Lung microvascular endothelial cell (primary cell): ENCODE measurements at regions not wholly inside any gene's neighbourhood (a gene's known extent, or its start where the extent isn't known, plus 50 kb on each side); places are given as distances from the start of the nearest gene placed in this dataset.
A peak's percentile ranks its signal among the peaks of the same experiment; 100 is the strongest.
"Not testable (repeated sequence)": the region's sequence is repeated elsewhere in the genome, so short reads cannot be mapped to it uniquely, and the experiment has no call there.

Source experiments
- DNase-seq, 2 donors: peaks; one replicate each; pipeline versions ENCODE4 v3.0.0 to v3.0.0-alpha.2; 2010; ENCODE audit warnings: low read depth in 2 of 2

GRCh38 chr20:1757606-1758512 lies 100.3 kb upstream of the SIRPG start:
- DNase-seq = no peak

DNA sequence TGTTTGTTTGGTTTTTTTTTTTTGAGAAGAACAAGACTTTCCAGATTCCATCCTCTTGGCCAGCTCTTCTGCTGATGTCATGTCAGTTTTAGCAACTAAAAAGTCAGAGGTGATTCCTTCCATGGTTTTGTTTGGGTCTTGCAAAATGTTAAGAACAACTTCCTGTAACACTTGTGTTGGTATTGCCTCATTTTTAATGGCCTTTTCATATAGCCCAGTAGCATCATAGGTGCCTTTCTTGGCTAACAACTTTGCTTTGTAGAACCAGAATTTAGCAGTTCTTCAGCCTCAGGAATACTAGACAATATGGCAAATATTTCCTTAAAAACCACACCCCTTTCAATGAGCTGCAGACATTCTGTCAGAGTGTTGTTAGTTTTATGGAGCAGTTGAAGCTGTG lies 99.5 kb upstream of the SIRPG start:
- no peak for DNase-seq

- no peak for DNase-seq
These were observed 97.2 kb upstream of the SIRPG start for GRCh38 chr20:1754749-1755148.

GRCh38 chr20:1754306-1754705 lies 96.7 kb upstream of the SIRPG start:
- no peak for DNase-seq

DNA sequence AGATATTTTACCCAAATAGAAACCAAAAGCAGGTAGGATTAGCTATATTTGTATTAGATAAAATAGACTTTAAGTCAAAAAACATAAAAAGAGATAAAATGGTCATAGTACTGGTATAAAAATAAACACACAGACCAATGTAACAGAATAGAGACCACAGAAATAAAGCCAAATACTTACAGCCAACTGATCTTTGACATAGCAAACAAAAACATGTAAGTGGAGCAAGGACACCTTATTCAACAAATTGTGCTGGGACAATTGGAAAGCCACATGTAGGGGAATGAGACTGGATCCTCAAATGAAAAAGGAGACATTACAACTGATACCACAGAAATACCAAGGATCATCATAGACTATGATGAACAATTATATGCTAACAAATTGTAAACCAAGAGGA lies 94.5 kb upstream of the SIRPG start:
- DNase-seq = no peak

- DNase-seq = no peak
These were observed 91.2 kb upstream of the SIRPG start for GRCh38 chr20:1748777-1749176.

GRCh38 chr20:1747953-1748577 lies 90.5 kb upstream of the SIRPG start:
- DNase-seq = no peak

- DNase-seq = not testable (repeated sequence)
These were observed 84.5 kb upstream of the SIRPG start for GRCh38 chr20:1742049-1742434.

- DNase-seq = no peak
These were observed 83.9 kb upstream of the SIRPG start for GRCh38 chr20:1741309-1742048.

- no peak for DNase-seq
These were observed 79.6 kb upstream of the SIRPG start for GRCh38 chr20:1737134-1737533.

DNA sequence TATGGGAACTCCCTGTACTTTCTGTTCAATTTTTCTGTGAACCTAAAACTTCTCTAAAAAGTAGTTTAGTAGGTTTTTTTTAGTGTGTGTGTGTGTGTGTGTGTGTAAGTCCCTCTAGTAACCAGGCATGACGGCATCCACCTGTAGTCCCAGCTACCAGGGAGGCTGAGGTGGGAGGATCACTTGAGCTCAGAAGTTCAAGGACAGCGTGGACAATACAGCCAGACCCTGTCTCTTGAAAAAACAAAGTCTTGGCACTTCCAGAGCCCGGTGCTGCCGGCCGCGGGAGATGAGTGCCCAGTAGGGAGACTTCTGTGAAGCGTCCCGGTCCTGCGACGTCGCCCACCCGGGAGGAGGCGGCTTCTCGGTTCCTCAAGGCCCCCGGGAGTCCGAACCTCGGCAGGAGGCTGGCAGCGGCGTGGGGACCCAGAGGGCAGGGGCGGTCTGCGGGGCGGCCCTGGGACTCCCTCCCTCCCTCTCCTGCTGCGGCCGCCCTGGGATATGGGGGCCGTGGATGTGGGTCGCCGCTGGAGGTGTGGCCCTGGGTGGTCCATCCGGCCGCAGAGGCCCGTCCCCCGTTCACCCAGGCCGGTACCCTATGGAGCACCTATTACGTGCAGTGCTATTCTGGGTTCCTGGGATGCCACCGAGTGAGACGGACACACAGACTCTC lies 78.0 kb upstream of the SIRPG start:
- DNase-seq = no peak

GRCh38 chr20:1734269-1734858 lies 76.8 kb upstream of the SIRPG start:
- peak; percentile 24 to 50 for DNase-seq

DNA sequence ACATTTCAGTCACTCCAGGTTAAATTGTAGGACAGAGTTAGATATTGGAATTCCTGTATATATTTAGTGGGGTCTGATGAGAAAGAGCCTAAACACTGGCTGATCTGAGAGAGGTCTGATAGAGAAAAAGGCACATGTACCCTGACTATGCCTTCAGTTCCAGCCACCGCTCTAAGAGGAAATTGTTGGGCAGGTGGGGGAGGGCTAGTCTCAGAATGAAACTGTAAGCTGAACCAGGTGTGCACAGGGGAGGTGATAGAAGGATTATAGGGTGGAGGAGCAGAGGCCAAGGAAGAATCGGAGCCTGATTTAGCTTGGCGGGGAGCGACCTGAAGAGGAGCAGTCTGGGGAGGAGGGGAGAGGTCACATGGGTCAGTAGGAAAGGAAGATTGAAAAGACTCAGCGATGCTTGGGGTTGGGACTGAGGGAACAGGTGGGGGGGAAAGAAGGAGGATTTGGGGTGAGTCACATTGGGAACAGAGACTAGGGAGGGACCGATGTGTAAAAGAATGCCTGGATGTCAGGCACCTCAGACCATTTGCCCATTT lies 74.3 kb upstream of the SIRPG start:
- DNase-seq = not testable (repeated sequence)

GRCh38 chr20:1730981-1731711 lies 73.6 kb upstream of the SIRPG start:
- not testable (repeated sequence) for DNase-seq

- not testable (repeated sequence) for DNase-seq
These were observed 69.7 kb upstream of the SIRPG start for GRCh38 chr20:1727303-1727702.

DNA sequence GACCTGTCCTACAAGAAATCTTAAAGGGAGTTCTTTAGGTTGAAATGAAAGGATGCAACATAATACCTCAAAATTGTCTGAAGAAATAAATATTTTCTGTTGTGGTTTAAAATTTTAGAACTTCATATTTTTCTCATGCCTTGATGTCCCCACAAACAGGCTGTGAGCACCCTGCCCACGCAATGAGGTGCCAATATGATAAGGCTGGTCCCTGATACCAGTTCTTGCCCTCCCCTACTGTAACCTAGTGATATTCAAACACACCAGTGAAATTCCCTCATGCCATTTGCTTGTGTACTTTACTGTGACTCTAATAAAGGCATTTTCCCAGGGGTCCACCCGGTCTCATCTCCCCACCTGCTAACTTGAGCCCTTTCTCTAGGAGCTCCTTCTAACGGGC lies 67.3 kb upstream of the SIRPG start:
- DNase-seq = no peak

DNA sequence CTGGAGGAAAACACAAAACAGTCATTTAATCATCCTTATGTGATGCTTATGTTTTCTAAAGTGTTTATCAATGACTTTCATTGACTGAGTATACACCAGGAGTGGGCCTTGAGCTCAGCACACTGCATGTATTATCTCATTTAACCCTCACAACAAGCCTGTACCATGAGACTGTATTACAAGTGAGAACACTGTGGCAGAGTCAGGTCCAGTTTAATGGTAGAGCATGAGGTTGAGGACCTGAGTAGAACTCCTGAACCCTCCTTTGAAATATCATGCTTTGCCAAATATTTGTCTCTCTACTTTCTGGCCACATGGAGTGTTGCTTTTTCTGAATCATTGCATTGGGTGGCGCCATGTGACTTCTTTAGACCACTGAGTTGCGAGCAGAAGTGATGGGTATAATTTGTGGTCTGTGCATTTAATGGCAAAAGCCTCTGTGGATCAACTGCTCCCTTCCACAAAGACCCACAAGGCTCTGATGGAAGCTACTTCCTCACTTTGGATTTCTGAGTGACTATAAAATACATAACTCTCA lies 65.0 kb upstream of the SIRPG start:
- no peak for DNase-seq

- no peak for DNase-seq
These were observed 64.3 kb upstream of the SIRPG start for GRCh38 chr20:1721687-1722512.

GRCh38 chr20:1720845-1721475 lies 63.4 kb upstream of the SIRPG start:
- DNase-seq = no peak
